ENCODE measurements at regions not wholly inside any gene's neighbourhood (a gene's known extent, or its start where the extent isn't known, plus 50 kb on each side); places are given as distances from the start of the nearest gene placed in this dataset.

DNA sequence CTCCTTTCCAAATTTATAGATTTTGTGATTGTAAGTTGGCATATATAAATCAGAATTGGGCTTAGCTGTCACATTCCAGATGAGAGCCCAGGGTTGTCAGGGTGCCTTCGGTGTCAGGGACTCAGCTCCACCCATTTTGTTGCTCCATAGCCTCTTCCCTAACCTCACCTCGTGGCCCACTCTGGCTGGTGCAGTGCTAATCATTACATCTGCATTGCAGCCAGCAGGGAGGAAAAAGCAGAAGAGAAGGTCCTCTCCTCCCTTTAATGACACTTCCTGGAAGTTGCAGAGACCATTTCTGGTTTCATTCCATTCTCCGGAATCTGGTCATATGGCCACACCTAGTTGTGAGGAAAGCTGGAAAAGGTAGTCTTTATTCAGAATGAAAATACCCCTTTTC, 113.3 kb downstream of the CCT6B start:
- TF ChIP-seq POLR2A (IDR thresholded peaks at IDR 0.05) = no peak
- TF ChIP-seq, protein P1, sequence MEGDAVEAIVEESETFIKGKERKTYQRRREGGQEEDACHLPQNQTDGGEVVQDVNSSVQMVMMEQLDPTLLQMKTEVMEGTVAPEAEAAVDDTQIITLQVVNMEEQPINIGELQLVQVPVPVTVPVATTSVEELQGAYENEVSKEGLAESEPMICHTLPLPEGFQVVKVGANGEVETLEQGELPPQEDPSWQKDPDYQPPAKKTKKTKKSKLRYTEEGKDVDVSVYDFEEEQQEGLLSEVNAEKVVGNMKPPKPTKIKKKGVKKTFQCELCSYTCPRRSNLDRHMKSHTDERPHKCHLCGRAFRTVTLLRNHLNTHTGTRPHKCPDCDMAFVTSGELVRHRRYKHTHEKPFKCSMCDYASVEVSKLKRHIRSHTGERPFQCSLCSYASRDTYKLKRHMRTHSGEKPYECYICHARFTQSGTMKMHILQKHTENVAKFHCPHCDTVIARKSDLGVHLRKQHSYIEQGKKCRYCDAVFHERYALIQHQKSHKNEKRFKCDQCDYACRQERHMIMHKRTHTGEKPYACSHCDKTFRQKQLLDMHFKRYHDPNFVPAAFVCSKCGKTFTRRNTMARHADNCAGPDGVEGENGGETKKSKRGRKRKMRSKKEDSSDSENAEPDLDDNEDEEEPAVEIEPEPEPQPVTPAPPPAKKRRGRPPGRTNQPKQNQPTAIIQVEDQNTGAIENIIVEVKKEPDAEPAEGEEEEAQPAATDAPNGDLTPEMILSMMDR (IDR thresholded peaks at IDR 0.05) = no peak

Measured in right lobe of liver (tissue), 4 donors.